ENCODE measurements at regions not wholly inside any gene's neighbourhood (a gene's known extent, or its start where the extent isn't known, plus 50 kb on each side); places are given as distances from the start of the nearest gene placed in this dataset.

DNA sequence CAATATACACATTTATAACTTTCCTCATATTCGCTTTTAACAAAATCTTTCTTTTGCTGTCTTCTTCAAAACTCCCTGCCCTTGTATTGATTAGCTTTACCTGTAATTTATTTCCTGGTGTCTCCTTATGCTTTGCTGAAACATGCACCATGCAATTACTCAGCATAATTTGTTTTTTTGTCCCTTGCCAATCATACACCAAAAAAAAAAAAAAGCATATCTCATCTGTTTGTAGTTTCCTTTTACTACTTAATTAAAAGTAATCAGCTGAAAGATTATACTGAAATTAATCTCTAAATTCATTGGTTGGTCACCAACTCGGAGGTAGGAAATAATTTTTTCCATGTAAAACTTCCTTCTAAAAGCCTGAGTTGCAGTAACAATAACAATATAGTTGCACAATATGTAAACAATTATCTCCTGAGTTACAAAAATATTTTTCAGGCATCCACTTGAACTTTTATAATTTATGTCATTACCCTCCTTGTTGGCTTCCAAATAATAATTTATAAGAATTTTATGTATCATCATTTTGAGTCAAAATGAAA, 53.0 kb upstream of the ROCK1 start:
- H3K36me3 ChIP-seq (ENCODE audit: control insufficient read depth, insufficient read depth, low read length) = no peaks in the 10 kb centered on the region
- ChIA-PET CTCF (no interaction called here), POLR2A (no interaction called here)
- H3K27me3 ChIP-seq (ENCODE audit: control insufficient read depth, insufficient read depth, low read length) = no peaks in the 10 kb centered on the region
- BruUV-seq (replicated peaks) = no TSS peak
- no peaks in the 10 kb centered on the region for H3K4me1 ChIP-seq (ENCODE audit: control insufficient read depth, insufficient read depth, low read length)
- H3K9me3 ChIP-seq (ENCODE audit: control insufficient read depth, insufficient read depth, low read depth, low read length) = no peaks in the 10 kb centered on the region
- ATAC-seq (no peak), DNase-seq (ENCODE audit: low read depth, low spot score) (no peak)
- in situ Hi-C loops (cut with HindIII; ENCODE audit: low pct_unique_long_range_greater_than_20kb, low sequenced_read_pairs) (no loop called here), intact Hi-C loops (cut with micrococcal nuclease; ENCODE audit: unreplicated experiment) (no loop called here)
- H3K27ac ChIP-seq (ENCODE audit: low read length) = no peak overlapping the region
- no peak overlapping the region for H3K4me3 ChIP-seq (ENCODE audit: low read depth in 2 of 2, low read length in 2 of 2)
- TF ChIP-seq, protein P1, sequence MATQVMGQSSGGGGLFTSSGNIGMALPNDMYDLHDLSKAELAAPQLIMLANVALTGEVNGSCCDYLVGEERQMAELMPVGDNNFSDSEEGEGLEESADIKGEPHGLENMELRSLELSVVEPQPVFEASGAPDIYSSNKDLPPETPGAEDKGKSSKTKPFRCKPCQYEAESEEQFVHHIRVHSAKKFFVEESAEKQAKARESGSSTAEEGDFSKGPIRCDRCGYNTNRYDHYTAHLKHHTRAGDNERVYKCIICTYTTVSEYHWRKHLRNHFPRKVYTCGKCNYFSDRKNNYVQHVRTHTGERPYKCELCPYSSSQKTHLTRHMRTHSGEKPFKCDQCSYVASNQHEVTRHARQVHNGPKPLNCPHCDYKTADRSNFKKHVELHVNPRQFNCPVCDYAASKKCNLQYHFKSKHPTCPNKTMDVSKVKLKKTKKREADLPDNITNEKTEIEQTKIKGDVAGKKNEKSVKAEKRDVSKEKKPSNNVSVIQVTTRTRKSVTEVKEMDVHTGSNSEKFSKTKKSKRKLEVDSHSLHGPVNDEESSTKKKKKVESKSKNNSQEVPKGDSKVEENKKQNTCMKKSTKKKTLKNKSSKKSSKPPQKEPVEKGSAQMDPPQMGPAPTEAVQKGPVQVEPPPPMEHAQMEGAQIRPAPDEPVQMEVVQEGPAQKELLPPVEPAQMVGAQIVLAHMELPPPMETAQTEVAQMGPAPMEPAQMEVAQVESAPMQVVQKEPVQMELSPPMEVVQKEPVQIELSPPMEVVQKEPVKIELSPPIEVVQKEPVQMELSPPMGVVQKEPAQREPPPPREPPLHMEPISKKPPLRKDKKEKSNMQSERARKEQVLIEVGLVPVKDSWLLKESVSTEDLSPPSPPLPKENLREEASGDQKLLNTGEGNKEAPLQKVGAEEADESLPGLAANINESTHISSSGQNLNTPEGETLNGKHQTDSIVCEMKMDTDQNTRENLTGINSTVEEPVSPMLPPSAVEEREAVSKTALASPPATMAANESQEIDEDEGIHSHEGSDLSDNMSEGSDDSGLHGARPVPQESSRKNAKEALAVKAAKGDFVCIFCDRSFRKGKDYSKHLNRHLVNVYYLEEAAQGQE (IDR thresholded peaks at IDR 0.05; ENCODE audit: insufficient read depth in 1 of 2, low read depth in 2 of 2, low read length in 1 of 2) = no peak
- TF ChIP-seq SIN3A (IDR thresholded peaks at IDR 0.05; ENCODE audit: borderline replicate concordance, insufficient read depth, low read depth, low read length) (no peak), POLR2AphosphoS5 (IDR thresholded peaks at IDR 0.05; ENCODE audit: low read depth, low read length) (no peak)

DNA sequence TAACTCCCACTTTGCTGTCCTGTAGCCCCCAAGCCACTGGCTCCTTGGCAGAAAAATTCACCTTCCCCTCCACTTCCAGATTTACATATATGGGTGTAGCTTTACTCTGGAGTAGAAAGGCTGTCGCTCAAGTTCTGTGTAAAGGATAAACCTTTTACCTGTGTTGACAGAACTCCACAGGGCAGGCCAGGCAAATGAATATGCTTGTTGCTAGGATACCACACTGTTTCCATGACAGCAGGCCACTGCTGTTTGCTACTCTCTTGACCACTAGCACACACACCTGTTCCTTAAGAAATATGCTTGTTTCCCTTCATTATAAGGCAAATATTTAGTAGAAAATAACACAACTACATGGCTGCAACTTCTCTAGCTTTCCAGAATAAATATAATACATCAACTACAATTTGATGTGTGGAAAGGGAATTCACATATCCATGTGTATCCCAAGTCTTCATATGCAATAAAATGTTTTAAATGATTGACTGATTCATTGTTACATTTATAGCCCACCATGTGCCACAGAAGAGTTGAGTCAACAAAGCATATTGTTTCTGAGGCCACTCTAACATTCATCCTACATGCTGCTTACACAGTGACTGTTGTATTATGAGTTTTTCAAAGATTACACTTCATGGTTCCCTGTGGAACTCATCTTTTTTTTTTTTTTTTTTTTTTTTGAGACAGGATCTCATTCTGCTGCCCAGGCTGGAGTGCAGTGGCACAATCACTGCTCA, 56.2 kb upstream of the ROCK1 start:
- POLR2A ChIA-PET = interaction anchor here (0.7 kb wide), 1 partner anchor 462 kb away, joined by 16 read pairs; no protein-coding TSS in a partner anchor
- no peak for ATAC-seq
- CTCF ChIA-PET = no interaction called here
- Histone ChIP-seq H3K9me3 (ENCODE audit: control insufficient read depth, insufficient read depth, low read depth, low read length) (no peaks in the 10 kb centered on the region), H3K27me3 (ENCODE audit: control insufficient read depth, insufficient read depth, low read length) (no peaks in the 10 kb centered on the region), H3K36me3 (ENCODE audit: control insufficient read depth, insufficient read depth, low read length) (no peaks in the 10 kb centered on the region), H3K27ac (ENCODE audit: low read length) (no peak overlapping the region), H3K4me1 (ENCODE audit: control insufficient read depth, insufficient read depth, low read length) (no peaks in the 10 kb centered on the region), H3K4me3 (ENCODE audit: low read depth in 2 of 2, low read length in 2 of 2) (no peak overlapping the region)
- BruUV-seq (replicated peaks) = no TSS peak
- no peak for DNase-seq (ENCODE audit: low read depth, low spot score)
- intact Hi-C loops (cut with micrococcal nuclease; ENCODE audit: unreplicated experiment) (no loop called here), in situ Hi-C loops (cut with HindIII; ENCODE audit: low pct_unique_long_range_greater_than_20kb, low sequenced_read_pairs) (no loop called here)
- no peak for TF ChIP-seq TCF7L2 (IDR thresholded peaks at IDR 0.05; ENCODE audit: low read depth, low read length)
- TF ChIP-seq, protein P1 (IDR thresholded peaks at IDR 0.05; ENCODE audit: insufficient read depth in 1 of 2, low read depth in 2 of 2, low read length in 1 of 2) = no peak
- TF ChIP-seq SIN3A (IDR thresholded peaks at IDR 0.05; ENCODE audit: borderline replicate concordance, insufficient read depth, low read depth, low read length) = no peak
- TF ChIP-seq POLR2AphosphoS5 (IDR thresholded peaks at IDR 0.05; ENCODE audit: low read depth, low read length) = no peak
- TF ChIP-seq, protein P2, sequence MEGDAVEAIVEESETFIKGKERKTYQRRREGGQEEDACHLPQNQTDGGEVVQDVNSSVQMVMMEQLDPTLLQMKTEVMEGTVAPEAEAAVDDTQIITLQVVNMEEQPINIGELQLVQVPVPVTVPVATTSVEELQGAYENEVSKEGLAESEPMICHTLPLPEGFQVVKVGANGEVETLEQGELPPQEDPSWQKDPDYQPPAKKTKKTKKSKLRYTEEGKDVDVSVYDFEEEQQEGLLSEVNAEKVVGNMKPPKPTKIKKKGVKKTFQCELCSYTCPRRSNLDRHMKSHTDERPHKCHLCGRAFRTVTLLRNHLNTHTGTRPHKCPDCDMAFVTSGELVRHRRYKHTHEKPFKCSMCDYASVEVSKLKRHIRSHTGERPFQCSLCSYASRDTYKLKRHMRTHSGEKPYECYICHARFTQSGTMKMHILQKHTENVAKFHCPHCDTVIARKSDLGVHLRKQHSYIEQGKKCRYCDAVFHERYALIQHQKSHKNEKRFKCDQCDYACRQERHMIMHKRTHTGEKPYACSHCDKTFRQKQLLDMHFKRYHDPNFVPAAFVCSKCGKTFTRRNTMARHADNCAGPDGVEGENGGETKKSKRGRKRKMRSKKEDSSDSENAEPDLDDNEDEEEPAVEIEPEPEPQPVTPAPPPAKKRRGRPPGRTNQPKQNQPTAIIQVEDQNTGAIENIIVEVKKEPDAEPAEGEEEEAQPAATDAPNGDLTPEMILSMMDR (IDR thresholded peaks at IDR 0.05) = no peak

Data from Panc1 (cell line).